NCI-H1694 (cell line): ENCODE measurements at regions not wholly inside any gene's neighbourhood (a gene's known extent, or its start where the extent isn't known, plus 50 kb on each side); places are given as distances from the start of the nearest gene placed in this dataset.

Experiments used
- DNase-seq: peaks from one replicate; lab custom pipeline; 2025; lab: John Stamatoyannopoulos, UW

DNA sequence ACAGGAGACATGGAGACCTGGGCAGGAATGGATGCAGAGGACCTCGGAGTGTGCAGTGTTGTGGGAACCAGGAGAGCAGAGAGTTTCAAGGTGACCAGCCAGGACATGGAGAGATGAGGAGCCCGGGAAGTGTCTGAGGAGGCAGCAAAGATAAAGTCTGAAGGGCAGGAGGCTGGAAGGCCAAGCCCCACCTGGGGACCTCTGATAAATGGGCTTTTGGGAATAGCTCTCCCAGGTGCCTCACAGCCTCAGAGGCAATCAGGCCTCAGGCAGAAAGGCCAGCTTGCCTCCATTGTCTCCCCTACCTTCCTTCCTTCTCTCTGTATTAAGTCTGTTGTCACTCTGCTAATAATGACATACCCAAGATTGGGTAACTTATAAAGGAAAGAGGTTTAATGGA lies 97.5 kb upstream of the TPM1 start:
- DNase-seq = no peak

- no peak for DNase-seq
Observed at GRCh38 chr15:62945760-62946159, 96.8 kb upstream of the TPM1 start.

GRCh38 chr15:62946940-62947339 lies 95.6 kb upstream of the TPM1 start:
- no peak for DNase-seq

GRCh38 chr15:62950462-62950931 lies 92.0 kb upstream of the TPM1 start:
- DNase-seq = peak; percentile 53

DNA sequence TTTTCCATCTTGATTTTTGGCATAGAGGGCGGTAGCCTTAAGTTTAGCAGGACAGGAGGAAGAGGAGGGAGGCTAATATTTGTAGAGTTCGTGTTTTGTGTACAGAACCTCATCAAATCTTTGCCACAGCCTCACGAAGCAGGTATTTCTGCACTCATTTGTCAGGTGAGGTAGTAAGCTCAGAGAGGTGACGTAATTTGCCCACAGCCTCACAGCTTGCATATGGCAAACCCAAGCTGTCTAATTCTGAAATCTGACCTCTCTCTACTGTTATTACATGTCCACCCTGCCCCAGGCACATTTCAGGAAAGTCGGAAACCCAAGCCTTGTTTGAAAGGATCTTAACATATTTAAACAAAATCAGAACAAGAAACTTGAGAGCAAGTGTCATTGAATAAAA lies 91.1 kb upstream of the TPM1 start:
- no peak for DNase-seq

GRCh38 chr15:62953021-62953420 lies 89.5 kb upstream of the TPM1 start:
- no peak for DNase-seq

DNA sequence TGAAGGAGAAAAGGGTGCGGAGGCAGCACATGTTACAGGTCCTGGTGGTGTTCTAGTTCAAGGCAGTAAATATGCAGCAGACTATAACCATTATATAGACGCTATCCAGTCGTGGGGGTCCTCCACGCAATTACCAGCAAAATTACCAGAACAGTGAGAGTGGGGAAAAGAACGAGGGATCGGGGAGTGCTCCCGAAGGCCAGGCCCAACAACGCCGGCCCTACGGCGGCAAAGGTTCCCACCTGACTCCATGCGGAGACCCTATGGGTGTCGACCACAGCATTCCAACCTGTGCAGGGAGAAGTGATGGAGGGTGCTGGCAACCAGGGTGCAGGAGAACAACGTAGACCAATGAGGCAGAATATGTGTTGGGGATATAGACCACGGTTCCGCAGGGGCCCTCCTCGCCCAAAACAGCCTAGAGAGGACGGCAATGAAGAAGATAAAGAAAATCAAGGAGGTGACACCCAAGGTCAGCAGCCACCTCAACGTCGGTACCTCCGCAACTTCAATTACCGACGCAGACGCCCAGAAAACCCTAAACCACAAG lies 89.0 kb upstream of the TPM1 start:
- DNase-seq = no peak

DNA sequence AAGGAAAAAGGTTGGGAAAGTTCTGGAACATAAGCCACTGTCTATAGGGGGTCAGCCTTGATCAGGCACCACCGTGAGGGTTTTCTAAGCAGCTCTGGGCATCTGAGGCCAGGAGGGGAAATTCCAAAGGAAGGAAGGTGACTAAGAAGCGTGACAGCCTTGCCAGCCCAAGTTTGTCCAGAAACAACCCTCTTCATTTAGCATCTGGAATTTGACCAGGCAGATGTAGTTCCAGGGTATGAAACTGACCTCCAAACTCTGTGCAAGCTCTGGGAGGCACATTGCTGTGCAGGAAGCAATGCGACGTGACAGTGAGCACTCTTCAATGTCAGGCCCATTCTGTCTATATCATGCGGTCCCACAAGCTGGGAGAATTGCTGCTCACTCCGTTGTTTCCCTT lies 85.4 kb upstream of the TPM1 start:
- DNase-seq = no peak

GRCh38 chr15:62958528-62959363 lies 83.8 kb upstream of the TPM1 start:
- no peak for DNase-seq

DNA sequence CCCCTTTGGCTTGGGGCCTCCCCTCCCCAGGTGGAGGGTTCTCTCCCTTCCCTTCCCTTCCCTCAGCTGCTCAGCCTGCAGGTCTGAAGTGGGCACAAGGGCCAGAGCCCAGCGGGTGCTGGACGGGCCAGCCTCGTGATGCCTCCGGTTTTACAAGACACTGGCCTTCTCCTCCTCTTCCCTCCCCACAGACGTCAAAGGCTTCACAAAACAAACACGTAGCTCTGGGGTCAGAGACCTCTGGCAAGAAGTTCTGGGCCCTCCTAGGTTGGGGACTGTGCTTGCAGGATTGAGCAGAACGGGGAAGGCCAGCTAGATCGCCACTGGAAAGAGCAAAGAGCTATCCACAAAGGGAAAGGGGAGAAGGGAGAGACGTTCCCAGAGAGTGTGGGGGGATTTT lies 81.4 kb upstream of the TPM1 start:
- DNase-seq = no peak

GRCh38 chr15:62962101-62962995 lies 80.2 kb upstream of the TPM1 start:
- DNase-seq = no peak

GRCh38 chr15:62964251-62964650 lies 78.3 kb upstream of the TPM1 start:
- DNase-seq = no peak

DNA sequence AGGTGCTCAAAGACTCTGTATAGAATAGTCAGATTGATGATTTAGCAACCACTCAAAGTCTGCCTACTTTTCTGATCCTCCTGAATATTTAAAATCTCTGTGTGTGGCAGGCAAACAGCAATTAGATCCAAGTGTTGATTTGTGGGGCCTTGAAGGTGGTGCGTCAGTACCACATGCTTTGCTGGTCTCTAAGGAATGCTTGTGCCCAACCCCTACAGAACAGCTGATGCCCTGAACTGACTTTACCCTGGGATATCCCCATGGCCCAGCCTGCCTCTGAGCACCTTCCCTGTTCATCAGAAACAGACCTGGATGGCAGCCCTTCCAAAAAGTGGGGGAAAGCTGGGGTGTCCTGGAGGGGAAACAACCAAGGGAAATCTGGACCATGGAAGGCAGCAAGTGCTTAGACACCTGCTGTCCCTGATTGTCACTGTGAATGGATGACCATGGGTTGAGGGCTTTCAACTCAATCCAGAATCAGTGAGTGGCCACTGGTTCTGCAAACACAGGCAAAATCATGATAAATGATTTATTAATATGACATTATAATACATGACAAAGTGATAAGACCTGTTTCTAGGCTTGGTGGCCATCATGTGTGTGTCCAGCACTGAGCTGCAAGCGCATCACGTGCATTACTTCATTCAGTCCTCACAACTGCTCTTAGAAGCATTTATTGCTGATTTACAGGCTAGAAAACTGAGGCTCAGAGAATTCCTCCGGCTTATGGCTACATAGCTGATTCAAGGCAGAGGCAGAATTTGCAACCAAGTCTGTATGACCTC lies 76.1 kb upstream of the TPM1 start:
- no peak for DNase-seq

GRCh38 chr15:62968699-62969098 lies 73.8 kb upstream of the TPM1 start:
- no peak for DNase-seq

DNA sequence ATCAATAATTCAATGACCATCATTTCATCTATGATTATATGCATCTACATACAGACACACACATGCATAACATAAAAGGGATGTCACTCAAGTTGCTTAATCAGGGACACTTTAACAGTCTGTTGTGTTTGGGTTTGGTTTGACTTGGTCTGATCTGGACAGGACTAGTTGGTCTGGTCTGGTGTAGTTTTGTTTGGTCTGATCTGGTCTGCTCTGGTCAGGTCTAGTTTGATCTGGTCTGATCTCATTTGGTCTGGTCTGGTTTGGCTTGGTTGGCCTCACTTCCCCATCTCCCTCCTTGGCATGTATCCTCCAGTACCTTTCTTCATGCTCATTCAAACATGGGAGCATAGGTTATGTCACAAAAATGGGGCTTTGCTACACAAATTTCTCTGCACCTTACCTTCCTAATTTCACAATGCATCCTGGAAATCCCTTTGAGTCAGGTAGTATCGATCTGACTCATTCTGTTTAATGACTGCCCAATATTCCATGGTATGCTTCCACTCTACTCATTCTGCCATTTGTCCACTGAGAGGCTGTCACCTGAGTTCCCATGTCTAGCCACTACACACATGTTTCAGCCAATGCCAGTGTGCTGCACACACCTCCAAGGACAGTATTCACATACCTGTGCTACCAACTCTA lies 73.0 kb upstream of the TPM1 start:
- DNase-seq = no peak

DNA sequence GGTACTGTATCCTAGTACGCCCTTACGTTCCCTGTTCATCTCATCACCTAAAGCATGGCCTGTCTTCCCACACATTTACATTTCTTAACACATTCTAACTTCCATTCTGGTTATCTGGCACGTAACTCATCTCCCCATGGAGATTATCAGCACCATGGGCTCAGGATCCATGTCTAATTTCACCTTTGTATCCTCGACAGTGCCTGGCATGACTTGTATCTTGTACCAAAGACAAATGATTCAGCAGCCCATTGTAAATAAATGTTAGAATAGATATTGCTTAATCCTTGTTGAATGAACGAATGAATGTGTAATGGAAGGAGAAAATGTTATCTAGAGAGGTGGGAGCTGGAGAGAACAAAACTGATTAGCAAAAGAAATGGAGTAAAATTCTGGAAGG lies 69.7 kb upstream of the TPM1 start:
- DNase-seq = no peak

- no peak for DNase-seq
Observed at GRCh38 chr15:62975515-62975914, 67.0 kb upstream of the TPM1 start.

DNA sequence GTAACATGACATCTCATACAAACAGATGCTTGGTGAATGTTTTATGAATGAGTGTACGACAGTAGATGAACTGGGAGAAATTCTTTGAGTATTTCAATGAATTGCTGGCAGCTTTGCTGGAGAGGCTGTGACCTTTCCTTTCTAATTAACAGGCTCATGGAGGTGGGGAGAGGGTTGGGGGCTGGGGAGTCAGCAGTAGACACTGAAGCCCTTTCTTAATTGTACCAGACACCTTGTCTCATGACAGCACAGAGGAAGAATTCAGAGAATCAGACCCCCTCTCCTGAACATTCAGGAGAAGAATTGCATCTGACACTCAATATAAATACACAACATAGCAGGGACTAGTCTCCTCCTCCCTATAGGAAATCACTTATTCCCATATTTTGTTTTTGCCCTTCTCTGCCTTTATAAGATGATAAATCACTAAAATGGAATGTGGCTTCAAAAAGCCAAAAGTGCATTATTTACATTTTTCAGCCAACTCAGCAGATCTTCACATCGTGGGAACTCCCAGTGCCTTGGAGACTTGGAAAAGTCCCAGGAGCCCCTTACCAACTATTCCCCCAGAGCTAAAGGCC lies 66.2 kb upstream of the TPM1 start:
- no peak for DNase-seq

GRCh38 chr15:62977952-62978811 lies 64.4 kb upstream of the TPM1 start:
- DNase-seq = no peak

DNA sequence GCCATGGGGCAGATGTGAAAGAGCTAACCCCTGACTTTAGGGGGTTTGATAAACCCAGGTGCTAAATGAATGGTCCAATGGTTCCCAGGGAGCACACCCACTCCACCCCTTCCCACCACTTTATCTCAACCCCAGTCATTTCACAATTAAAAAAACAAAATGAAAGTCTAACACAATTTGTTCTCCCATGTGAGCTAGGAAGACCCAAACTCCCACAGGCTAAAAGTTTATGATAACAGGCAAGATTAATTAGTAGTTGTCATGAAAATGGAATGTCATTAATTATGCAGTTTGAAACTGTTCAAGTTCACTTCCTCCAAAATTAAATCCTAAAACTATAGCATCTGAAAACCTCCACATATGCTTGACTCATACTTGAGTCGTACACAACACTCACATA lies 63.3 kb upstream of the TPM1 start:
- DNase-seq = no peak
